Motor neuron (in vitro differentiated cells): ENCODE measurements at regions not wholly inside any gene's neighbourhood (a gene's known extent, or its start where the extent isn't known, plus 50 kb on each side); places are given as distances from the start of the nearest gene placed in this dataset.
A peak's percentile ranks its signal among the peaks of the same experiment; 100 is the strongest.

Experiments used
- ATAC-seq, 8 experiments: fragments of 200-7000 bp; cut with Tn5 transposase; replicated peaks in 6 of 8; 2 replicates each; pipeline ENCODE4 v1.8.0; 2021; ENCODE audit warnings: mild to moderate bottlenecking in 8 of 8, moderate library complexity in 8 of 8
- H3K27ac ChIP-seq, 2 donors: fragments of 250-450 bp; sonication (Bioruptor Pico); 2 replicates each; pipeline ENCODE4 v1.9.0; 2021; ENCODE audit warnings: antibody characterized with exemption in 2 of 2, mild to moderate bottlenecking in 2 of 2, moderate library complexity in 1 of 2
- H3K4me1 ChIP-seq, 2 donors: fragments of 250-450 bp; sonication (Bioruptor Pico); replicated peaks in 1 of 2; 2 replicates each; pipeline ENCODE4 v1.6.1; 2021; ENCODE audit warnings: antibody characterized with exemption in 2 of 2, mild to moderate bottlenecking in 2 of 2, moderate library complexity in 1 of 2
- H3K4me3 ChIP-seq, 5 donors: fragments of 250-450 bp; sonication (Bioruptor Pico); 2 replicates each; pipeline ENCODE4 v1.9.0; 2021; ENCODE audit warnings: antibody characterized with exemption in 5 of 5, mild to moderate bottlenecking in 5 of 5, moderate library complexity in 4 of 5
- WGBS, 10 experiments: fragments of 450-650 bp; shearing (Covaris generic); methylation state at CpG; one replicate each; pipeline ENCODE4 v1.0.0; 2022; 5-methylcytosine and 5-hydroxymethylcytosine counted together
- in situ Hi-C, 9 experiments: fragments of 400-800 bp; cut with MboI; loops; one replicate each; pipeline ENCODE4 v1.15.0; 2021; ENCODE audit warnings: low sequenced_read_pairs in 9 of 9, low pct_unique_long_range_greater_than_20kb in 2 of 9; ENCODE audit not compliant: unreplicated experiment in 9 of 9

- in situ Hi-C loops, result no loop called here
- no peaks in the 10 kb centered on the region for H3K4me1 ChIP-seq
- H3K27ac ChIP-seq, result no peak overlapping the region
- peak in 2 of 8 experiments; percentile 21 to 72 for ATAC-seq
- 20 to 100% (median 80%) methylated on average over 1 to 5 of the region's 6 CpGs; no CpG with 5 or more reads in 4 of the 10 experiments for WGBS, 10 experiments
- H3K4me3 ChIP-seq, result no peak overlapping the region
Observed at GRCh38 chr14:75361041-75361440, 66.8 kb upstream of the JDP2 start.

- no peak overlapping the region for H3K27ac ChIP-seq
- 12 to 100% (median 90%) methylated on average over 1 to 5 of the region's 7 CpGs; no CpG with 5 or more reads in 5 of the 10 experiments for WGBS, 10 experiments
- no peaks in the 10 kb centered on the region for H3K4me1 ChIP-seq
- H3K4me3 ChIP-seq, result no peak overlapping the region
- no peak for ATAC-seq
- in situ Hi-C loops, result no loop called here
Observed at GRCh38 chr14:75361751-75362433, 65.9 kb upstream of the JDP2 start.

- no peak overlapping the region for H3K27ac ChIP-seq
- H3K4me3 ChIP-seq, result no peak overlapping the region
- no peak for ATAC-seq
- no peaks in the 10 kb centered on the region for H3K4me1 ChIP-seq
- WGBS, 10 experiments, result 80 to 100% (median 91%) methylated on average over 1 to 4 of the region's 5 CpGs; no CpG with 5 or more reads in 5 of the 10 experiments
- in situ Hi-C loops, result no loop called here
Observed at GRCh38 chr14:75363130-75363529, 64.7 kb upstream of the JDP2 start.

GRCh38 chr14:75363570-75364227, 64.1 kb upstream of the JDP2 start:
- no peaks in the 10 kb centered on the region for H3K4me1 ChIP-seq
- no peak overlapping the region for H3K4me3 ChIP-seq
- WGBS, 10 experiments, result 17 to 88% (median 82%) methylated on average over 1 to 4 of the region's 4 CpGs; no CpG with 5 or more reads in 3 of the 10 experiments
- in situ Hi-C loops, result no loop called here
- no peak overlapping the region for H3K27ac ChIP-seq
- ATAC-seq, result no peak

GRCh38 chr14:75365116-75365515, 62.7 kb upstream of the JDP2 start:
- in situ Hi-C loops, result no loop called here
- WGBS, 10 experiments, result 30 to 100% (median 71%) methylated on average over 1 to 2 of the region's 2 CpGs; no CpG with 5 or more reads in 3 of the 10 experiments
- ATAC-seq, result no peak
- Histone ChIP-seq H3K4me1 (no peaks in the 10 kb centered on the region), H3K4me3 (no peak overlapping the region), H3K27ac (no peak overlapping the region)

GRCh38 chr14:75366963-75367362, 60.9 kb upstream of the JDP2 start:
- ATAC-seq, result no peak
- in situ Hi-C loops, result no loop called here
- no peak overlapping the region for H3K4me3 ChIP-seq
- no peak overlapping the region for H3K27ac ChIP-seq
- no peaks in the 10 kb centered on the region for H3K4me1 ChIP-seq
- WGBS, 10 experiments, result 29 to 100% (median 72%) methylated on average over 1 to 4 of the region's 5 CpGs; no CpG with 5 or more reads in 1 of the 10 experiments

- ATAC-seq, result peak in 2 of 8 experiments; percentile 39 to 95
- Histone ChIP-seq H3K4me1 (no peaks in the 10 kb centered on the region), H3K27ac (no peak overlapping the region), H3K4me3 (no peak overlapping the region)
- in situ Hi-C loops, result no loop called here
- WGBS, 10 experiments, result 20 to 100% (median 96%) methylated on average over 1 of the region's 1 CpG; no CpG with 5 or more reads in 4 of the 10 experiments
Observed at GRCh38 chr14:75368333-75368732, 59.5 kb upstream of the JDP2 start.

- in situ Hi-C loops, result no loop called here
- Histone ChIP-seq H3K4me1 (no peaks in the 10 kb centered on the region), H3K4me3 (no peak overlapping the region), H3K27ac (no peak overlapping the region)
- ATAC-seq, result peak in 2 of 8 experiments; percentile 25 to 71
- whole genome bisulfite sequencing, 10 experiments, result 40 to 80% (median 61%) methylated on average over 1 of the region's 1 CpG; no CpG with 5 or more reads in 6 of the 10 experiments
Observed at GRCh38 chr14:75369506-75369905, 58.3 kb upstream of the JDP2 start.

- Histone ChIP-seq H3K27ac (no peak overlapping the region), H3K4me3 (no peak overlapping the region), H3K4me1 (no peaks in the 10 kb centered on the region)
- WGBS, 10 experiments, result 66 to 100% (median 83%) methylated on average over 1 to 2 of the region's 2 CpGs; no CpG with 5 or more reads in 1 of the 10 experiments
- in situ Hi-C loops, result no loop called here
- ATAC-seq, result no peak
Observed at GRCh38 chr14:75370416-75371205, 57.2 kb upstream of the JDP2 start.

GRCh38 chr14:75371297-75371696, 56.5 kb upstream of the JDP2 start:
- no peaks in the 10 kb centered on the region for H3K4me1 ChIP-seq
- H3K27ac ChIP-seq, result no peak overlapping the region
- 79 to 100% (median 94%) methylated on average over 2 of the region's 2 CpGs; no CpG with 5 or more reads in 1 of the 10 experiments for WGBS, 10 experiments
- ATAC-seq, result no peak
- no peak overlapping the region for H3K4me3 ChIP-seq
- in situ Hi-C loops, result no loop called here

GRCh38 chr14:75372260-75372659, 55.6 kb upstream of the JDP2 start:
- 10 to 92% (median 80%) methylated on average over 1 to 5 of the region's 5 CpGs; no CpG with 5 or more reads in 5 of the 10 experiments for WGBS, 10 experiments
- Histone ChIP-seq H3K4me3 (no peak overlapping the region), H3K4me1 (no peaks in the 10 kb centered on the region), H3K27ac (no peak overlapping the region)
- in situ Hi-C loops, result no loop called here
- no peak for ATAC-seq

- 0 to 92% (median 27%) methylated on average over 1 to 3 of the region's 3 CpGs for WGBS, 10 experiments
- no peaks in the 10 kb centered on the region for H3K4me1 ChIP-seq
- ATAC-seq, result no peak
- in situ Hi-C loops, result no loop called here
- no peak overlapping the region for H3K4me3 ChIP-seq
- H3K27ac ChIP-seq, result no peak overlapping the region
Observed at GRCh38 chr14:75373133-75373532, 54.7 kb upstream of the JDP2 start.

GRCh38 chr14:75373616-75374015, 54.2 kb upstream of the JDP2 start:
- in situ Hi-C loops, result no loop called here
- 0 to 100% (median 100%) methylated on average over 1 of the region's 1 CpG; no CpG with 5 or more reads in 7 of the 10 experiments for WGBS, 10 experiments
- H3K4me1 ChIP-seq, result no peaks in the 10 kb centered on the region
- H3K4me3 ChIP-seq, result no peak overlapping the region
- no peak for ATAC-seq
- no peak overlapping the region for H3K27ac ChIP-seq
